SK-N-MC (cell line): ENCODE measurements at regions not wholly inside any gene's neighbourhood (a gene's known extent, or its start where the extent isn't known, plus 50 kb on each side); places are given as distances from the start of the nearest gene placed in this dataset.

ENCODE experiments used
- DNase-seq: peaks from one replicate; pipeline ENCODE4 v3.0.0-alpha.2; 2011; ENCODE audit warnings: low read depth, low spot score
- H3K27ac ChIP-seq: fragments of 200-600 bp; sonication (generic); 2 replicates; pipeline ENCODE4 v1.5.1; 2016; ENCODE audit warnings: mixed run types
- H3K36me3 ChIP-seq: fragments of 200-600 bp; sonication (generic); 2 replicates; pipeline ENCODE4 v1.6.1; 2017; ENCODE audit warnings: antibody characterized with exemption, low read length, mixed read lengths; ENCODE audit not compliant: insufficient read depth
- H3K4me3 ChIP-seq: fragments of 200-600 bp; sonication (generic); 2 replicates; pipeline ENCODE4 v1.5.1; 2016
- H3K9ac ChIP-seq: fragments of 200-600 bp; sonication (generic); 2 replicates; pipeline ENCODE4 v1.8.0; 2017; ENCODE audit warnings: mixed run types, mixed read lengths; ENCODE audit not compliant: insufficient read length
- H3K9me3 ChIP-seq: fragments of 200-600 bp; sonication (generic); 2 replicates; pipeline ENCODE4 v1.6.1; 2017; ENCODE audit warnings: low read depth, mild to moderate bottlenecking, antibody characterized with exemption, low read length, moderate library complexity, mixed read lengths
- EZH2 ChIP-seq: fragments of 200-600 bp; sonication (generic); IDR thresholded peaks from one replicate; pipeline ENCODE4 v1.6.1; 2017; ENCODE audit warnings: antibody characterized with exemption
- FOXP2 ChIP-seq: optimal IDR thresholded peaks from 2 replicates; pipeline ENCODE3; 2011; ENCODE audit warnings: mild to moderate bottlenecking, moderate library complexity; ENCODE audit not compliant: insufficient read depth; ENCODE audit errors: extremely low read length, control extremely low read depth
- POLR2AphosphoS5 ChIP-seq: IDR thresholded peaks from 2 replicates; pipeline ENCODE4 v1.6.1; 2012; ENCODE audit warnings: mild to moderate bottlenecking, low read depth, low read length, borderline replicate concordance

DNA sequence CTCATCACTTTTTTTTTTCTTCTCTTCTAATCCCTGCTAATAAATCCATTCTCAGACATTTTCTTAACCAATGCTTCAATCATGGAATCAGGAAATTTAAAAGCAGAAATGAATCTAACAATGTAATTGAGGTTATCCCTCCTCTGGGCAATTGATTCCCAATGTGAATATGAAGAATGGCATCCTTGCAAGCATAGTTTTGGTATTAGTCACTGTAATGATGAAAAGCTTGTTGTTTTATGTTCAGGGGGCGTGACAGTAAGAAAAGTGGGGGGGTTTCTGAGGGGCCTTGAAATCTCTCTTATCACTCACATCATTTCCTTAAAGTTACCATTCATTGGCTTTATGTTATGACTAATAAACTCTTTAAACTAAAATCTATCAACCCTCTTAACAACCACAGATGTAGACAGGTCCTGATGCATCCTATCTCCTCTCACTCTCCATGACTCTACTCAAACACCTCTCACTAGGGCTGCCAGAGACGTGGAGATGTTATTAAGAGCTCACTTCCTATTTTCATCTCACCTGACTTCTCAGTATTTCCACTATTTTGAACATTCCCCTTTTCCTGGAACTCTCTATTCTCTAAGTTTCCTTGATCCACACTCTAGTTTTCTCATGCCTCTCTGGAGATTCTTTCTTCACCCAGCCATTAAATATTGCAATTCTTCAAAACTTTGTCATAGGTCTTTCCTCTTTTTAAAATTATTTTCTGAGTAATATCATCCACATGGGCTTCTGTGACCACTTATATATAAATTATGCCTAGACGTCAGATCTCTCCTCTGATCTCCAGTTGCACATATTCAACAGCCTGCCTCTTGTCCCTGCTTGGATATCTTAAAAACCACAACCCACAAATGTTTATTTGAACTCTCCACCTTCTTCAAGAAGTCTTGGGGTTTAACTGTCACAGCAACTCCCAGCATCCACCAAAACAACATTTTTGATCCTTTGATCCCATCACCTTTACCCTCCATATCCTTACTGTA lies 332.9 kb downstream of the CDH2 start:
- DNase-seq: no peak
- Histone ChIP-seq H3K27ac (no peak overlapping the region), H3K9ac (no peak overlapping the region), H3K36me3 (no peaks in the 10 kb centered on the region), H3K4me3 (no peak overlapping the region), H3K9me3 (no peaks in the 10 kb centered on the region)
- TF ChIP-seq EZH2: no peak

DNA sequence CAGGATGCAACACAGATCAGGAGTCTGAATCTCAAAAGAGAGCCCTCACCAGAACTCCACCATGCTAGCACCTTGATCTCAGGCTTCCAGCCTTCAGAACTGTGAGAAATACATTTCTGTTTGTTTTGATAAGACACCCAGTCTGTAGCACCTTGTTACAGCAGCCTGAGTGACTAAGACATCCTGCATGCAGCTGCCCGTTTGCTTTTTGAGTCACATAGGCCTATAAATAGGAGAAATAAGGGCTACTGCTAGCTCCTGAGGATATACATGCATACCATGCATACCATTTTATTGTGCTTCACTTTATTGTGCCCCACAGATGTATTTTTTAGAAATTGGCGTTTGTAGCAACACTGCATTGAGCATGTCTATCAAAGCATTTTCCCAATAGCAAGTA lies 337.8 kb downstream of the CDH2 start:
- Histone ChIP-seq H3K4me3 (no peak overlapping the region), H3K27ac (no peak overlapping the region), H3K36me3 (no peaks in the 10 kb centered on the region), H3K9ac (no peak overlapping the region), H3K9me3 (no peaks in the 10 kb centered on the region)
- TF ChIP-seq EZH2 (no peak), FOXP2 (no peak), POLR2AphosphoS5 (no peak)
- DNase-seq: no peak

DNA sequence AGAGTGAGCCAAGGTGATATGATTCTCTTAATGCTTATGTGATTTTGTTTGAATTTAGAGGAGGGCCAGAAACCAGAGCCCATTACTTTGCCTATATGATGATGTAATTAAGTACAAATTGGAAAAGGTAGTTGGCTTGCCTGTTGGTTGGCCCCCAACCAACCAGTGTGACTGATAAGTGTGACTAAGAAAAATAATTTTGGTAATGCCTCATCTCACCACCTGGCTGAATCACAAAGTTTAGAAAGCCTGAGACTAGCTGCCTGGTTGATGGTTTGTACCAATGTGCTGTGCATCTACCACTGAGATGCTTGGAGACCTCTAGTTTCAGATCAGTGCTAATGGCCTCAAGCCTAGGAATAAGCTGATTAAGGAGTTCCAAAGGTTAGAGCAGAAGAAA lies 338.7 kb downstream of the CDH2 start:
- Histone ChIP-seq H3K4me3 (no peak overlapping the region), H3K9me3 (no peaks in the 10 kb centered on the region), H3K27ac (no peak overlapping the region), H3K9ac (no peak overlapping the region), H3K36me3 (no peaks in the 10 kb centered on the region)
- TF ChIP-seq EZH2 (no peak), POLR2AphosphoS5 (no peak), FOXP2 (no peak)
- DNase-seq: no peak

DNA sequence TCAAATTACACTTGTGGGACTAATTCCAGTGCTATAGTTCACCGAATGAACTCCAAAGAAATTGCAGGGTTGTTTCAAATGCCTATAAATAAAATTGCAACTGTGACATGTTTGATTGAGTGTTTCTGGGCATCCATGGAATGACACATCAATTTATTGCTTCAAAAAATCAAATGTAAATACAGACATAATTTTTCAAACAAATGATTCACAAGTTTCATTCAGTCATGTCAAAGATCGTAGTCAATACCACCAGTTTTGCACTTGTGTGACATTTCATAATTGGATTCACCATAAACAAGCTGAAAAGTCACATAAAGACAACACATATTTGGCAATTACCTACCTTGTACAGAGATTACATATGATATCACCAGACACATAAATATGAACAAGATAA lies 350.8 kb downstream of the CDH2 start:
- no peak for DNase-seq
- no peaks in the 10 kb centered on the region for H3K9me3 ChIP-seq
- no peak overlapping the region for H3K4me3 ChIP-seq
- no peak overlapping the region for H3K9ac ChIP-seq
- H3K27ac ChIP-seq: no peak overlapping the region
- TF ChIP-seq FOXP2 (no peak), POLR2AphosphoS5 (no peak), EZH2 (no peak)
- H3K36me3 ChIP-seq: no peaks in the 10 kb centered on the region

DNA sequence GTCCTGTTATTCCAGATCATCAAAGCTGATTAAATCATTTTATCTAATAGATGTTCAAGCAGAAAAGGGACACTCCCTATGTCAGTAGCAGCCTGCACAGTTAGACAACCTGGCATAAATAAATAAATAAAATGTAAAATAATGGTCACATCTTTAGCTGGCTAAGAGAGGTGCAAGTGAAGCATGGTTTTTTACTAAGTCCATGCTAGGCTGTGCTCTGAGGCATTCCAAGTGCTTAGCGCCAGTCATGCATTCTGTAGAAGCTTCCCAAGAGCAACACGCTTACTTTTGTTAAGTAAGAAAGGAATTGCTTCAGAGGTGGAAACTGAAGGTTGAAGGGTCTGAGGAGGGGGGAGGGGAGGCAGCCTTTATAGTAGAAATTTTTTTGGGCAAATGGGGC lies 351.2 kb downstream of the CDH2 start:
- no peak overlapping the region for H3K9ac ChIP-seq
- no peak overlapping the region for H3K4me3 ChIP-seq
- TF ChIP-seq FOXP2 (no peak), POLR2AphosphoS5 (no peak), EZH2 (no peak)
- no peak overlapping the region for H3K27ac ChIP-seq
- no peaks in the 10 kb centered on the region for H3K9me3 ChIP-seq
- no peak for DNase-seq
- H3K36me3 ChIP-seq: no peaks in the 10 kb centered on the region

DNA sequence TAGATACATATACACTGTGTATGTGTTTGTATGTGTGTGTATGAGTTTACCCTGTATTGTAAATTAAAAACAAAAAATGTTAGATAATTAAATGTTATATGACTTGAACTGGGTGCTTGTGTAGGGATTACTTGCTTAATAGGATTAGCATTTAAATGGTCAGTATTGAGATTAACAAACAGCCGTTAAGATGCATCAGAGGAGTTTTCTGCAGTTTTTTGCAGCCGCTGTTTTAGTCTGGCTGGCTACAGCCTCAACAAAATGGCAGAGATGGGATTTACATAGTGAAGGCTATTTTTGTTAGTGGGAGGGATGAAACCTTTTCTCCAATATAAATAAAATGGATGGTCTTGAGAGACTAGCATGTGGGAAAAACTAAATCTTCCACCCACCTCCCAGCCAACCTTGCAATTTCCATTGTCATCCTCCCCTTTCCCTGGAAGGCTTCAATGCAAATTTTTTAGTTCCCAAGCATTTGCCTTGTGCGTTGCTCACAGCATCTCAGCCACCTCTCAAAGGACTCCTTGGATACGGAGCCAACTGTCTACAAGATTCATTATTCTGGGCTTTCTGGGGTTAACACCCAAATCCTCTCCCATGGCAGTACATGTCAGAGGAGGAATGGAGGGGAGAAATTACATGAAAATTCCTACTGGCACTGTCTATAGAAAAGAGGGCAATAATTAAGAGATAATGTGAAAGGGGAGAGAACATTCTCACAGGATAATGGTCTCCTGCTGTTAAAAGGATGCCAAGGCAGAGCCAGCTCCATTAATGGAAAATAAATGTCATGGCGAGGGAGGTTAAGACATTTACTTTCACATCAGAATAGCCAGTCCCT lies 351.9 kb downstream of the CDH2 start:
- Histone ChIP-seq H3K36me3 (no peaks in the 10 kb centered on the region), H3K9me3 (no peaks in the 10 kb centered on the region), H3K27ac (no peak overlapping the region), H3K4me3 (no peak overlapping the region), H3K9ac (no peak overlapping the region)
- no peak for DNase-seq
- TF ChIP-seq POLR2AphosphoS5 (no peak), FOXP2 (no peak), EZH2 (no peak)

DNA sequence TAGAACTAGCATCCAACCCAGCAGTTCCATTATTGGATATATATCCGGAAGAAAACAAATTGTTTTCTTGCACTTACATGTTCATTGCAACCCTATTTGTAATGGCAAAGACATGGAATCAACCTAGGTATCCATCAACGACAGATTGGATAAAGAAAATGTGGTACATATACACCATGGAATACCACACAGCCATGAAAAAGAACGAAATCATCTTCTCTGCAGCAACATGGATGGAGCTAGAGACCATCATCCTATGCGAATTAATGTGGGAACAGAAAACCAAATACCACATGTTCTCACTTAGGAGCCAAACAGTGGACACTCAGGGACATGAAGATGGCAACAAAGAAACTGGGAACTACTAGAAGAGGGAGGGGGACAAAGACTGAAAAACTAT lies 352.7 kb downstream of the CDH2 start:
- Histone ChIP-seq H3K27ac (no peak overlapping the region), H3K9ac (no peak overlapping the region), H3K9me3 (no peaks in the 10 kb centered on the region), H3K36me3 (no peaks in the 10 kb centered on the region), H3K4me3 (no peak overlapping the region)
- no peak for DNase-seq
- TF ChIP-seq POLR2AphosphoS5: no peak
- TF ChIP-seq FOXP2: no peak
- no peak for TF ChIP-seq EZH2

DNA sequence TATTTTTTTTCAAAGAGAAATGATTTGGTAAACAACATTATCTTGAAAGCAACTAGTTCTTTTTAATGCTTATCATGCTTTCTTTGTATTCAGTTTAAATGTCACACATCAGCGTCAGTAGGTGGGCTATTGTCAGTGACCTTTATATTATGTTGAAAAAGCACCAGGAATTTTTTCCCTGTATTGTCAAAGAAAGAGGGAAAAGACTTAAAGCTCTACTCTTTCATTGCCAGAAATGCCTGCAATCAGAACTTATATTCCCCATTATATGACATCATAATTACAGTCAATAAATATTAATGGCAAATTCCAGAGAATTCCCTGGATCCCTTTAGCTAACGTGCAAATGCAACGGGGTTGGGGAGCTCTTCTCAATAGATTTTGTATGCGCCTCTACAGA lies 353.9 kb downstream of the CDH2 start:
- H3K9ac ChIP-seq: no peak overlapping the region
- TF ChIP-seq EZH2: no peak
- no peak for TF ChIP-seq POLR2AphosphoS5
- H3K4me3 ChIP-seq: no peak overlapping the region
- DNase-seq: no peak
- H3K9me3 ChIP-seq: no peaks in the 10 kb centered on the region
- H3K36me3 ChIP-seq: no peaks in the 10 kb centered on the region
- H3K27ac ChIP-seq: no peak overlapping the region
